SU-DHL-6 (cell line): ENCODE measurements at regions not wholly inside any gene's neighbourhood (a gene's known extent, or its start where the extent isn't known, plus 50 kb on each side); places are given as distances from the start of the nearest gene placed in this dataset.

ENCODE experiments used
- H2AFZ ChIP-seq: fragments of 200-600 bp; sonication (generic); 2 replicates; pipeline ENCODE4 v1.6.1; 2014; ENCODE audit warnings: low read depth, mild to moderate bottlenecking, moderate library complexity, mixed read lengths, antibody characterized with exemption, low read length; ENCODE audit not compliant: severe bottlenecking
- H3F3A ChIP-seq: fragments of 200-600 bp; shearing (Covaris generic); 2 replicates; pipeline ENCODE4 v1.6.0; 2016; ENCODE audit warnings: antibody characterized with exemption, mild to moderate bottlenecking; ENCODE audit not compliant: insufficient read depth
- H3K27ac ChIP-seq: fragments of 200-600 bp; sonication (generic); 2 replicates; pipeline ENCODE4 v1.5.1; 2016; ENCODE audit warnings: low read depth, mild to moderate bottlenecking, low read length, moderate library complexity, mixed read lengths
- H3K27me3 ChIP-seq: fragments of 200-600 bp; sonication (generic), shearing (Covaris generic); 2 replicates; pipeline ENCODE4 v1.6.0; 2014; ENCODE audit warnings: mild to moderate bottlenecking, low read length
- H3K36me3 ChIP-seq: fragments of 200-600 bp; sonication (generic); 2 replicates; pipeline ENCODE4 v1.6.1; 2014; ENCODE audit warnings: mild to moderate bottlenecking, low read length, mixed read lengths
- H3K4me2 ChIP-seq: fragments of 300-600, 200-600 bp; shearing (Covaris generic), sonication (generic); 2 replicates; pipeline ENCODE4 v1.6.0; 2014; ENCODE audit warnings: low read length, low read depth, mild to moderate bottlenecking; ENCODE audit not compliant: poor library complexity, severe bottlenecking
- H3K4me3 ChIP-seq: fragments of 200-600 bp; sonication (generic); 2 replicates; pipeline ENCODE4 v1.5.1; 2014; ENCODE audit warnings: antibody characterized with exemption, low read length, mild to moderate bottlenecking, mixed read lengths; ENCODE audit not compliant: insufficient read depth, poor library complexity, severe bottlenecking
- H3K79me2 ChIP-seq: fragments of 200-600 bp; sonication (generic); 2 replicates; pipeline ENCODE4 v1.6.1; 2014; ENCODE audit warnings: mild to moderate bottlenecking, low read length, moderate library complexity; ENCODE audit not compliant: insufficient read depth
- H3K9ac ChIP-seq: fragments of 200-600 bp; sonication (generic); 2 replicates; pipeline ENCODE4 v1.7.0; 2014; ENCODE audit warnings: mild to moderate bottlenecking, low read length
- H3K9me2 ChIP-seq: fragments of 200-600 bp; sonication (generic); replicated peaks from 2 replicates; pipeline ENCODE4 v1.6.1; 2014; ENCODE audit warnings: low read length; ENCODE audit not compliant: insufficient read depth
- H3K9me3 ChIP-seq: fragments of 200-600 bp; sonication (generic); 2 replicates; pipeline ENCODE4 v1.6.1; 2014; ENCODE audit warnings: low read length, mixed read lengths; ENCODE audit not compliant: insufficient read depth
- H4K20me1 ChIP-seq: fragments of 200-600 bp; sonication (generic); 2 replicates; pipeline ENCODE4 v1.6.1; 2014; ENCODE audit warnings: low read depth, mild to moderate bottlenecking, antibody characterized with exemption, low read length, moderate library complexity, mixed read lengths
- EZH2phosphoT487 ChIP-seq: fragments of 200-600 bp; sonication (generic), shearing (Covaris generic); conservative IDR thresholded peaks from 2 replicates; pipeline ENCODE4 v1.6.1; 2018; ENCODE audit warnings: mild to moderate bottlenecking, antibody characterized with exemption, low read length, moderate library complexity, mixed read lengths
- TF ChIP-seq, protein P1 (sequence below): fragments of 200-600 bp; sonication (generic); IDR thresholded peaks from one replicate; pipeline ENCODE4 v1.5.1; 2017; ENCODE audit warnings: antibody characterized with exemption, mild to moderate bottlenecking, low read length, moderate library complexity; ENCODE audit not compliant: insufficient read depth, poor library complexity, severe bottlenecking

DNA sequence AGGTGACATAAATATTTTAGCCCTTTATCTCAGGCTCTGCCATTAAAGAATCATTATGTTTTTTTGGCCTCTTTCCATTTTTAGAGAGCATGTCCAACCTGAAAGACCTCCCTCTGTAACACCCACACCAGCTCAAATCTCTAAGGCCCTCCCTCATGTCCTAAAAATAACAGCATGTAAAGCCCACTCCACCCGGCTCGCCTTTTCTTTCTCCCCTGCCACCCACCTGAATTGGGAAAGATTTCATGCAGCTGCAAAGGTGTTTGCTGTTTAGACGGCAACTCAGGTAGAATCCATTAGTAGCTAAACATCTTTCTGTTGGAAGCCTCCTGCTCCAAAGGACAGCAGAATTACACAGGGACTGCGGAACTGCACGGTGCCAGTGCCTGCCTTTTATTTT, 79.9 kb downstream of the DMRTA2 start:
- Histone ChIP-seq H3K9ac (no peak overlapping the region), H3K27ac (no peak overlapping the region)

DNA sequence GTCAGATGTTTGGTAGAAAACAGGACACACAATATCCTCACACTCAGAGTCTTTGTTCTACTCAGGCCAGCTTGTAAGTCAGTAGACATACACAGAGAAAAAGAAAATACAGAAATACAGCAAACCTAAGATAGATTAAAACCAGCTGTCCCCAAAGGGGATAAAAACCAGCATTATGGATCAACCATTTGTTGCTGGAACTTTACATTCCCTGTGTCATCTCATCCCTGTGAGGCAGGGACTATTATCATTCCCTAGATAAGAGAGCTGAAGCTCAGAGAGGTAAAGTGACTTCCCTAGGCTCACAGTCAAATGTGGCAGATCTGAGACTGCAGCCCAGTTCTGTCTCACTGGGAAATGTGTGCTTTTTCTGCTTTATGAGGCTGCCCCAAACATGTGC, 80.7 kb downstream of the DMRTA2 start:
- Histone ChIP-seq H3K9me3 (no peaks in the 10 kb centered on the region), H4K20me1 (no peaks in the 10 kb centered on the region), H3K79me2 (no peaks in the 10 kb centered on the region), H3K27ac (no peak overlapping the region), H3K9ac (no peak overlapping the region), H3F3A (no peaks in the 10 kb centered on the region), H3K9me2 (no peaks in the 10 kb centered on the region), H2AFZ (no peak overlapping the region), H3K36me3 (no peaks in the 10 kb centered on the region), H3K27me3 (no peaks in the 10 kb centered on the region), H3K4me3 (no peak overlapping the region), H3K4me2 (no peak overlapping the region)
- TF ChIP-seq EZH2phosphoT487: no peak
- TF ChIP-seq, protein P1, sequence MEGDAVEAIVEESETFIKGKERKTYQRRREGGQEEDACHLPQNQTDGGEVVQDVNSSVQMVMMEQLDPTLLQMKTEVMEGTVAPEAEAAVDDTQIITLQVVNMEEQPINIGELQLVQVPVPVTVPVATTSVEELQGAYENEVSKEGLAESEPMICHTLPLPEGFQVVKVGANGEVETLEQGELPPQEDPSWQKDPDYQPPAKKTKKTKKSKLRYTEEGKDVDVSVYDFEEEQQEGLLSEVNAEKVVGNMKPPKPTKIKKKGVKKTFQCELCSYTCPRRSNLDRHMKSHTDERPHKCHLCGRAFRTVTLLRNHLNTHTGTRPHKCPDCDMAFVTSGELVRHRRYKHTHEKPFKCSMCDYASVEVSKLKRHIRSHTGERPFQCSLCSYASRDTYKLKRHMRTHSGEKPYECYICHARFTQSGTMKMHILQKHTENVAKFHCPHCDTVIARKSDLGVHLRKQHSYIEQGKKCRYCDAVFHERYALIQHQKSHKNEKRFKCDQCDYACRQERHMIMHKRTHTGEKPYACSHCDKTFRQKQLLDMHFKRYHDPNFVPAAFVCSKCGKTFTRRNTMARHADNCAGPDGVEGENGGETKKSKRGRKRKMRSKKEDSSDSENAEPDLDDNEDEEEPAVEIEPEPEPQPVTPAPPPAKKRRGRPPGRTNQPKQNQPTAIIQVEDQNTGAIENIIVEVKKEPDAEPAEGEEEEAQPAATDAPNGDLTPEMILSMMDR: no peak

More for the DNA sequence above, 79.9 kb downstream of the DMRTA2 start:
- Histone ChIP-seq H3K4me3 (no peak overlapping the region), H3K27me3 (no peaks in the 10 kb centered on the region), H3K79me2 (no peaks in the 10 kb centered on the region), H3K9me3 (no peaks in the 10 kb centered on the region), H3F3A (no peaks in the 10 kb centered on the region), H3K9me2 (no peaks in the 10 kb centered on the region), H3K36me3 (no peaks in the 10 kb centered on the region), H4K20me1 (no peaks in the 10 kb centered on the region), H2AFZ (no peak overlapping the region), H3K4me2 (no peak overlapping the region)
- TF ChIP-seq, protein P1: no peak
- TF ChIP-seq EZH2phosphoT487: no peak

DNA sequence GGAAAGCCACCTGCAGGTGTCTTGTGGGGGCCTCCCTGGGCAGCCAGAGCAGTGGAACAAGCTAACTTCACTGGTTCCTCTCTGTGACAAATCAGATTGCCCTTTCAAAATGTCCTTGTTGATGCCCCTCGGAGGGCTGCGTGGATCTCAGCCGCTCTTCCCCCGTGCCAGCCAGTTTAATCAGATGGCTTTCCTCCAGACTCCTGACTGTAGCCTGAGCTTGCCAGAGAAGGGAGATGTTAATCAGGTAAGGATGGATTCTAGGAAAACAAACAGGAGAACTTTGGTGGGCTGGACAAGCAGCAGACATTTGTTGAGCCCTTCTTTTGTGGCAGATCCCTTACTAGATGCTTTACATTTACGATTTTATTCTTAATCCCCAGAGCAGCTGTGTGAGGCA, 88.2 kb downstream of the DMRTA2 start:
- TF ChIP-seq, protein P1: no peak
- no peak for TF ChIP-seq EZH2phosphoT487
- Histone ChIP-seq H2AFZ (no peak overlapping the region), H3K9ac (no peak overlapping the region), H3K4me2 (no peak overlapping the region), H3K9me3 (no peaks in the 10 kb centered on the region), H3K9me2 (no peaks in the 10 kb centered on the region), H3K27me3 (no peaks in the 10 kb centered on the region), H3K4me3 (no peak overlapping the region), H3K36me3 (no peaks in the 10 kb centered on the region), H3F3A (no peaks in the 10 kb centered on the region), H4K20me1 (no peaks in the 10 kb centered on the region), H3K27ac (no peak overlapping the region), H3K79me2 (no peaks in the 10 kb centered on the region)

DNA sequence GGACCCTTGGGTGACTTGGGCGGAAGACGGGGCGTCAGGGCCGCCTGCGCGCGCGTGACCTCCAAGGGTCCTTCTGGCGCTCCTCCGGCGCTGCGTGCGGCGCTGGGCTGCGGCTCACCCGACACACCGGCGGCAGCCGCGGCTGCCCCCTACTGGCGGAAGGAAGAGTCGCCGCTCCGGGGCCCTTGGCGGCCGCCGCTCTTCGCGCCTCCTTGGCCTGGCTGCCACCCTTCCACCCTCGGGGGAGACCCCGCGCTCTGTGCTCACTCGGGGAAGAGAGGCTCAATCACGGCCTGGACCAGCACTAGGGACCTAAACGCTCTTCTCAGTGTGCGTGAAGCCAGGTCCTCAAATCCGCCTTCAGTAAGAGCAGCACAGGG, 89.7 kb downstream of the DMRTA2 start:
- H2AFZ ChIP-seq: peak overlapping the region; percentile 99
- H3K4me3 ChIP-seq: peak overlapping the region; percentile 63

More for the DNA sequence above, 89.7 kb downstream of the DMRTA2 start:
- TF ChIP-seq EZH2phosphoT487: no peak
- TF ChIP-seq, protein P1: peak; percentile 40
- no peaks in the 10 kb centered on the region for H3K9me2 ChIP-seq
- H3K9me3 ChIP-seq: no peaks in the 10 kb centered on the region
- no peaks in the 10 kb centered on the region for H3F3A ChIP-seq
- H3K79me2 ChIP-seq: no peaks in the 10 kb centered on the region
- H4K20me1 ChIP-seq: no peaks in the 10 kb centered on the region
- H3K9ac ChIP-seq: peak overlapping the region; percentile 59
- H3K36me3 ChIP-seq: no peaks in the 10 kb centered on the region
- H3K27me3 ChIP-seq: no peaks in the 10 kb centered on the region
- no peak overlapping the region for H3K27ac ChIP-seq
- peak overlapping the region; percentile 94 for H3K4me2 ChIP-seq
